LNCAP (cell line): ENCODE measurements at regions not wholly inside any gene's neighbourhood (a gene's known extent, or its start where the extent isn't known, plus 50 kb on each side); places are given as distances from the start of the nearest gene placed in this dataset.

Experiments used
- CTCF ChIP-seq: fragments of 450-650 bp; IDR thresholded peaks from 2 replicates; pipeline ENCODE4 v1.5.1; 2017; ENCODE audit warnings: mild to moderate bottlenecking

GRCh38 chr11:134674974-134675373, 262.9 kb upstream of the B3GAT1 start:
- no peak for TF ChIP-seq CTCF

GRCh38 chr11:134670961-134671370, 258.9 kb upstream of the B3GAT1 start:
- no peak for TF ChIP-seq CTCF

- TF ChIP-seq CTCF: no peak
Observed at GRCh38 chr11:134670247-134670782, 258.3 kb upstream of the B3GAT1 start.

GRCh38 chr11:134669796-134670195, 257.8 kb upstream of the B3GAT1 start:
- TF ChIP-seq CTCF: no peak

- no peak for TF ChIP-seq CTCF
Observed at GRCh38 chr11:134668796-134669195, 256.8 kb upstream of the B3GAT1 start.

GRCh38 chr11:134668076-134668475, 256.0 kb upstream of the B3GAT1 start:
- no peak for TF ChIP-seq CTCF

- no peak for TF ChIP-seq CTCF
Observed at GRCh38 chr11:134667505-134667904, 255.5 kb upstream of the B3GAT1 start.

- no peak for TF ChIP-seq CTCF
Observed at GRCh38 chr11:134667175-134667500, 255.1 kb upstream of the B3GAT1 start.
